H1 (cell line): ENCODE measurements at regions not wholly inside any gene's neighbourhood (a gene's known extent, or its start where the extent isn't known, plus 50 kb on each side); places are given as distances from the start of the nearest gene placed in this dataset.

Experiments
- EP300 ChIP-seq, 2 experiments: IDR thresholded peaks; 1 replicate in 1 of 2; 2 replicates in 1 of 2; pipeline ENCODE4 v1.6.1; 2011 to 2012; ENCODE audit warnings: low read depth in 2 of 2, low read length in 2 of 2, mild to moderate bottlenecking in 2 of 2, borderline replicate concordance in 1 of 2, inconsistent platforms in 1 of 2, moderate library complexity in 1 of 2
- POLR2A ChIP-seq, 2 experiments: IDR thresholded peaks; 1 replicate in 1 of 2; 2 replicates in 1 of 2; pipeline ENCODE4 v1.6.1; 2011; ENCODE audit warnings: low read depth in 2 of 2, low read length in 2 of 2, mild to moderate bottlenecking in 2 of 2; ENCODE audit errors: control extremely low read depth in 1 of 2
- RFX5 ChIP-seq: IDR thresholded peaks from 2 replicates; pipeline ENCODE4 v1.6.1; 2011; ENCODE audit warnings: low read depth, low read length, improper control_type of control experiment, borderline replicate concordance
- TAF1 ChIP-seq: IDR thresholded peaks from 2 replicates; pipeline ENCODE4 v1.6.1; 2011; ENCODE audit warnings: mild to moderate bottlenecking, low read depth, low read length
- TF ChIP-seq, protein P1 (sequence below): IDR thresholded peaks from 2 replicates; pipeline ENCODE4 v1.6.1; 2012; ENCODE audit warnings: low read length, inconsistent platforms

DNA sequence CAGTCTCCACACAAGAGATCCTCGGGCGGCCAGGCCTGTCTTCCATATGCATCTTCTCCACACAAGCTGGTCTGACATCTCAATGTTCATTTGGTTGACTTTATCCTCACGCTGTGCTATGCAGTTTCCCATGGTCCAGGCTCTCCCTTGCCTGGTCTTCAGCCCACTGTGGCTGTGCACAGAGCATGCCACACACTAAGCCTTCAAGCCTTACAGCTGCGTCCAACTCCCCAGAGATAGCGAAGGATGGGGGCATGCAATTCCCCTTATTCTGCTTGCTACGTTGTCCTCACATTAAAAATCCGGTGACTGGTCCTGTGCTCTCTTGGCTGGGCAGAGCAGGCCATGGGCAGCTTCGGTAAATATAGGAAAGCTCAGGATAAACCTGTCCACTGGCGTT is 188.7 kb upstream of the TCERG1L start:
- TF ChIP-seq, protein P1, sequence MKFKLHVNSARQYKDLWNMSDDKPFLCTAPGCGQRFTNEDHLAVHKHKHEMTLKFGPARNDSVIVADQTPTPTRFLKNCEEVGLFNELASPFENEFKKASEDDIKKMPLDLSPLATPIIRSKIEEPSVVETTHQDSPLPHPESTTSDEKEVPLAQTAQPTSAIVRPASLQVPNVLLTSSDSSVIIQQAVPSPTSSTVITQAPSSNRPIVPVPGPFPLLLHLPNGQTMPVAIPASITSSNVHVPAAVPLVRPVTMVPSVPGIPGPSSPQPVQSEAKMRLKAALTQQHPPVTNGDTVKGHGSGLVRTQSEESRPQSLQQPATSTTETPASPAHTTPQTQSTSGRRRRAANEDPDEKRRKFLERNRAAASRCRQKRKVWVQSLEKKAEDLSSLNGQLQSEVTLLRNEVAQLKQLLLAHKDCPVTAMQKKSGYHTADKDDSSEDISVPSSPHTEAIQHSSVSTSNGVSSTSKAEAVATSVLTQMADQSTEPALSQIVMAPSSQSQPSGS: no peak
- no peak for TF ChIP-seq EP300 (IDR thresholded peaks at IDR 0.05; ENCODE audit: borderline replicate concordance in 1 of 2, low read depth in 2 of 2, low read length in 2 of 2)
- TF ChIP-seq POLR2A (IDR thresholded peaks at IDR 0.05; ENCODE audit: control extremely low read depth in 1 of 2, low read depth in 2 of 2, low read length in 2 of 2): no peak
- TF ChIP-seq RFX5: no peak
- no peak for TF ChIP-seq TAF1
